ENCODE measurements at regions not wholly inside any gene's neighbourhood (a gene's known extent, or its start where the extent isn't known, plus 50 kb on each side); places are given as distances from the start of the nearest gene placed in this dataset.

DNA sequence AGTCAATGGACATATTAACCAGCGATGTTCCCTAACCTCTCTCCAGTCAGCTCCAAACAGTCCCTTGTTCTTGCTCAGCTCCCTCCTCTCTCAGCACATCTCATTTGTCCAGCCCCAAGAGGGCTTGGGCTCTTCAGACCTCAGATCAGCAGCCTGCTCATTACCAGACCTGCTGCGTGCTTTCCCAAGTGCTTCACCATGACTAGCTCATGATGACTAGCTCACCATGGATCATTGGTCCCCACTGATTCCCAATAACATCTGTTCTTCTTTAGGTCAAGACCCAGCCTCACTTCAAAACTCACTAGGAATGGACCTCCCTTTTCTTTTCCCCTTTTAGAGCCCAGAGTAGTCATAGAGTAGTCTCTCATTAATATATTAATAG, 121.9 kb downstream of the SLC16A9 start:
- TF ChIP-seq, protein P1, sequence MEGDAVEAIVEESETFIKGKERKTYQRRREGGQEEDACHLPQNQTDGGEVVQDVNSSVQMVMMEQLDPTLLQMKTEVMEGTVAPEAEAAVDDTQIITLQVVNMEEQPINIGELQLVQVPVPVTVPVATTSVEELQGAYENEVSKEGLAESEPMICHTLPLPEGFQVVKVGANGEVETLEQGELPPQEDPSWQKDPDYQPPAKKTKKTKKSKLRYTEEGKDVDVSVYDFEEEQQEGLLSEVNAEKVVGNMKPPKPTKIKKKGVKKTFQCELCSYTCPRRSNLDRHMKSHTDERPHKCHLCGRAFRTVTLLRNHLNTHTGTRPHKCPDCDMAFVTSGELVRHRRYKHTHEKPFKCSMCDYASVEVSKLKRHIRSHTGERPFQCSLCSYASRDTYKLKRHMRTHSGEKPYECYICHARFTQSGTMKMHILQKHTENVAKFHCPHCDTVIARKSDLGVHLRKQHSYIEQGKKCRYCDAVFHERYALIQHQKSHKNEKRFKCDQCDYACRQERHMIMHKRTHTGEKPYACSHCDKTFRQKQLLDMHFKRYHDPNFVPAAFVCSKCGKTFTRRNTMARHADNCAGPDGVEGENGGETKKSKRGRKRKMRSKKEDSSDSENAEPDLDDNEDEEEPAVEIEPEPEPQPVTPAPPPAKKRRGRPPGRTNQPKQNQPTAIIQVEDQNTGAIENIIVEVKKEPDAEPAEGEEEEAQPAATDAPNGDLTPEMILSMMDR (IDR thresholded peaks at IDR 0.05): no peak
- TF ChIP-seq EP300 (IDR thresholded peaks at IDR 0.05): no peak
